HepG2 (cell line): ENCODE measurements at regions not wholly inside any gene's neighbourhood (a gene's known extent, or its start where the extent isn't known, plus 50 kb on each side); places are given as distances from the start of the nearest gene placed in this dataset.

Experiments used
- ATAC-seq: fragments of 200-7000 bp; cut with Tn5 transposase; 3 replicates; pipeline ENCODE4 v1.9.1; 2020; ENCODE audit warnings: mild to moderate bottlenecking, moderate library complexity
- BruUV-seq: library from RNA; stranded (reverse); fragments of 400-500 nt; replicated peaks from 2 replicates; lab custom pipeline; 2021; lab: Mats Ljungman, UMichigan
- CTCF ChIA-PET: fragments of 300-600 bp; formaldehyde crosslinking; extraction: SDS; loops from one replicate; lab custom pipeline; 2021; ENCODE audit warnings: low total read pairs, inconsistent platforms, low intra/inter-chr PET ratio; lab: Yijun Ruan, JAX
- POLR2A ChIA-PET: fragments of 350-600 bp; sonication (Branson Sonifier 250); formaldehyde crosslinking; loops from one replicate; lab custom pipeline; 2020; ENCODE audit warnings: antibody characterized with exemption, inconsistent platforms; lab: Yijun Ruan, JAX
- DNase-seq: peaks from one replicate; pipeline ENCODE4 v3.0.0-alpha.2; 2015; ENCODE audit warnings: low spot score
- FAIRE-seq: peaks from 3 replicates; lab custom pipeline; 2011; peaks lifted over from hg19 to GRCh38; lab: Jason Lieb, UNC
- H2AFZ ChIP-seq: one replicate; pipeline ENCODE4 v1.6.1; 2011; ENCODE audit warnings: low read length, inconsistent platforms
- H3K27ac ChIP-seq: fragments of 300-600 bp; 3 replicates; pipeline ENCODE4 v1.8.0; 2011; ENCODE audit warnings: mixed run types, mild to moderate bottlenecking, mixed read lengths, low read length, inconsistent platforms; ENCODE audit not compliant: insufficient read depth; ENCODE audit errors: extremely low read length
- H3K27me3 ChIP-seq, 2 experiments: fragments of 200-600 bp in 1 of 2; 2 replicates in 1 of 2; 3 replicates in 1 of 2; pipeline versions ENCODE4 v1.6.0 to v1.8.0; 2011; ENCODE audit warnings: low read length in 2 of 2, mild to moderate bottlenecking in 2 of 2, moderate library complexity in 2 of 2, inconsistent platforms in 1 of 2; ENCODE audit not compliant: insufficient read depth in 2 of 2, control insufficient read depth in 1 of 2
- H3K36me3 ChIP-seq, 2 experiments: fragments of 200-600 bp in 1 of 2; replicated peaks in 1 of 2; 2 replicates in 1 of 2; 3 replicates in 1 of 2; pipeline versions ENCODE4 v1.5.1 to v1.8.0; 2011; ENCODE audit warnings: low read length in 2 of 2, inconsistent platforms in 1 of 2; ENCODE audit not compliant: insufficient read depth in 2 of 2, control insufficient read depth in 1 of 2
- H3K4me1 ChIP-seq: 2 replicates; pipeline ENCODE4 v1.5.1; 2012; ENCODE audit warnings: low read length, inconsistent platforms; ENCODE audit not compliant: insufficient read depth
- H3K4me2 ChIP-seq: 2 replicates; pipeline ENCODE4 v1.6.0; 2011; ENCODE audit warnings: low read depth, low read length, inconsistent platforms
- H3K4me3 ChIP-seq, 3 experiments: fragments of 200-600 bp in 1 of 3; sonication (generic), shearing (Covaris generic) in 1 of 3; replicated peaks in 1 of 3; 2 replicates each; pipeline ENCODE4 v1.5.1; 2011 to 2016; ENCODE audit warnings: low read length in 3 of 3, inconsistent platforms in 2 of 3, low read depth in 2 of 3, mild to moderate bottlenecking in 2 of 3, control low read depth in 1 of 3, mixed read lengths in 1 of 3; ENCODE audit not compliant: insufficient read depth in 1 of 3
- H3K79me2 ChIP-seq: one replicate; pipeline ENCODE4 v1.6.1; 2011; ENCODE audit warnings: low read length, inconsistent platforms; ENCODE audit not compliant: insufficient read depth
- H3K9ac ChIP-seq: 2 replicates; pipeline ENCODE4 v1.6.0; 2011; ENCODE audit warnings: mild to moderate bottlenecking, low read depth, low read length, inconsistent platforms; ENCODE audit not compliant: insufficient read depth
- H3K9me3 ChIP-seq: 2 replicates; pipeline ENCODE4 v1.5.1; 2012; ENCODE audit warnings: mild to moderate bottlenecking, low read length
- H4K20me1 ChIP-seq: 2 replicates; pipeline ENCODE4 v1.6.0; 2011; ENCODE audit warnings: inconsistent platforms, mild to moderate bottlenecking, low read length, moderate library complexity; ENCODE audit not compliant: insufficient read depth
- FOXP4 ChIP-seq: sonication (generic); formaldehyde crosslinking; IDR thresholded peaks from 2 replicates; pipeline ENCODE4 v1.4.0; 2020; ENCODE audit warnings: missing genetic modification reagents
- GABPA ChIP-seq, 2 experiments: IDR thresholded peaks; 2 replicates each; pipeline ENCODE4 v1.6.1; 2011 to 2016; ENCODE audit warnings: low read depth in 2 of 2, low read length in 1 of 2, missing biosample characterization in 1 of 2, missing genetic modification characterization in 1 of 2
- GMEB1 ChIP-seq: sonication (generic); formaldehyde crosslinking; IDR thresholded peaks from 2 replicates; pipeline ENCODE4 v1.5.1; 2020; ENCODE audit warnings: missing genetic modification reagents, mild to moderate bottlenecking, borderline replicate concordance
- HMG20B ChIP-seq: conservative IDR thresholded peaks from 2 replicates; pipeline ENCODE4 v1.6.1; 2016; ENCODE audit warnings: missing genetic modification reagents, missing compliant biosample characterization
- XRCC5 ChIP-seq: fragments of 200-400 bp; formaldehyde crosslinking; optimal IDR thresholded peaks from 2 replicates; pipeline ENCODE3; 2017; ENCODE audit warnings: mild to moderate bottlenecking, low read length
- ZNF275 ChIP-seq: sonication (generic); formaldehyde crosslinking; IDR thresholded peaks from 2 replicates; pipeline ENCODE4 v1.8.0; 2022; ENCODE audit warnings: missing genetic modification reagents, mild to moderate bottlenecking, inconsistent platforms, borderline replicate concordance
- ZNF281 ChIP-seq: sonication (generic); formaldehyde crosslinking; IDR thresholded peaks from 2 replicates; pipeline ENCODE4 v1.4.0; 2020; ENCODE audit warnings: missing genetic modification reagents, borderline replicate concordance
- ZNF737 ChIP-seq: sonication (generic); formaldehyde crosslinking; IDR thresholded peaks from 2 replicates; pipeline ENCODE4 v1.5.0; 2020; ENCODE audit warnings: missing genetic modification reagents, mild to moderate bottlenecking, borderline replicate concordance
- ZNF768 ChIP-seq: sonication (generic); formaldehyde crosslinking; IDR thresholded peaks from 2 replicates; pipeline ENCODE4 v1.4.0; 2020; ENCODE audit warnings: missing genetic modification reagents
- WGBS: methylation state at CpG from one replicate; pipeline ENCODE4 v1.1.6; 2017; ENCODE audit warnings: low lambda C conversion rate; 5-methylcytosine and 5-hydroxymethylcytosine counted together
- in situ Hi-C: cut with HindIII; loops from 2 replicates; pipeline ENCODE4 v1.10.0; 2017; ENCODE audit warnings: low pct_unique_long_range_greater_than_20kb; ENCODE audit not compliant: extremely low pct_ligation_motif_present
- intact Hi-C: fragments of 100-400 bp; cut with micrococcal nuclease; formaldehyde crosslinking; loops from one replicate; pipeline ENCODE4 v1.10.0; 2022; ENCODE audit not compliant: unreplicated experiment

- TF ChIP-seq HMG20B (CRISPR knock-in tag): no peak
These were observed 367.1 kb upstream of the FAR2 start (continued) for GRCh38 chr12:28781671-28782652.

- in situ Hi-C loops (no loop called here), intact Hi-C loops (no loop called here)
- Histone ChIP-seq H3K27ac (no peak overlapping the region), H3K4me2 (no peak overlapping the region), H4K20me1 (no peaks in the 10 kb centered on the region), H3K9me3 (no peaks in the 10 kb centered on the region), H3K79me2 (no peaks in the 10 kb centered on the region), H3K36me3 (no peaks in the 10 kb centered on the region), H3K4me1 (no peaks in the 10 kb centered on the region), H3K9ac (no peak overlapping the region), H3K4me3 (no peak overlapping the region), H2AFZ (no peak overlapping the region), H3K27me3 (no peaks in the 10 kb centered on the region; a peak in 1 of 5 replicates)
- ChIA-PET POLR2A (no interaction called here), CTCF (no interaction called here)
- FAIRE-seq (no peak), ATAC-seq (no peak), DNase-seq (no peak)
- BruUV-seq: no TSS peak
- 0% methylated on average over 1 of the region's 1 CpG for WGBS
- TF ChIP-seq GMEB1 (no peak), ZNF281 (CRISPR knock-in tag) (no peak), ZNF768 (no peak), ZNF275 (CRISPR knock-in tag) (no peak), XRCC5 (no peak), ZNF737 (no peak), GABPA (IDR thresholded peaks at IDR 0.05; ENCODE audit: low read depth, low read length) (no peak), GABPA (CRISPR knock-in tag; IDR thresholded peaks at IDR 0.05; ENCODE audit: low read depth) (no peak), FOXP4 (no peak)
These were observed 366.3 kb upstream of the FAR2 start for GRCh38 chr12:28782812-28783211.
